ENCODE measurements at regions not wholly inside any gene's neighbourhood (a gene's known extent, or its start where the extent isn't known, plus 50 kb on each side); places are given as distances from the start of the nearest gene placed in this dataset.

- no peaks in the 10 kb centered on the region for H3K4me1 ChIP-seq
- TF ChIP-seq, protein P1, sequence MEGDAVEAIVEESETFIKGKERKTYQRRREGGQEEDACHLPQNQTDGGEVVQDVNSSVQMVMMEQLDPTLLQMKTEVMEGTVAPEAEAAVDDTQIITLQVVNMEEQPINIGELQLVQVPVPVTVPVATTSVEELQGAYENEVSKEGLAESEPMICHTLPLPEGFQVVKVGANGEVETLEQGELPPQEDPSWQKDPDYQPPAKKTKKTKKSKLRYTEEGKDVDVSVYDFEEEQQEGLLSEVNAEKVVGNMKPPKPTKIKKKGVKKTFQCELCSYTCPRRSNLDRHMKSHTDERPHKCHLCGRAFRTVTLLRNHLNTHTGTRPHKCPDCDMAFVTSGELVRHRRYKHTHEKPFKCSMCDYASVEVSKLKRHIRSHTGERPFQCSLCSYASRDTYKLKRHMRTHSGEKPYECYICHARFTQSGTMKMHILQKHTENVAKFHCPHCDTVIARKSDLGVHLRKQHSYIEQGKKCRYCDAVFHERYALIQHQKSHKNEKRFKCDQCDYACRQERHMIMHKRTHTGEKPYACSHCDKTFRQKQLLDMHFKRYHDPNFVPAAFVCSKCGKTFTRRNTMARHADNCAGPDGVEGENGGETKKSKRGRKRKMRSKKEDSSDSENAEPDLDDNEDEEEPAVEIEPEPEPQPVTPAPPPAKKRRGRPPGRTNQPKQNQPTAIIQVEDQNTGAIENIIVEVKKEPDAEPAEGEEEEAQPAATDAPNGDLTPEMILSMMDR (IDR thresholded peaks at IDR 0.05) = no peak
- TF ChIP-seq POLR2A (IDR thresholded peaks at IDR 0.05) = no peak
- intact Hi-C loops (cut with DNase I) = no loop called here
- no peak overlapping the region for H3K27ac ChIP-seq
- H3K27me3 ChIP-seq = no peaks in the 10 kb centered on the region
- no peaks in the 10 kb centered on the region for H3K36me3 ChIP-seq
- no peak overlapping the region for H3K4me3 ChIP-seq (replicated peaks in 1 of 3)
- DNase-seq = no peak
- no peaks in the 10 kb centered on the region for H3K9me3 ChIP-seq
Measured at GRCh38 chr6:119686240-119686639, 336.7 kb upstream of the MAN1A1 start.

DNA sequence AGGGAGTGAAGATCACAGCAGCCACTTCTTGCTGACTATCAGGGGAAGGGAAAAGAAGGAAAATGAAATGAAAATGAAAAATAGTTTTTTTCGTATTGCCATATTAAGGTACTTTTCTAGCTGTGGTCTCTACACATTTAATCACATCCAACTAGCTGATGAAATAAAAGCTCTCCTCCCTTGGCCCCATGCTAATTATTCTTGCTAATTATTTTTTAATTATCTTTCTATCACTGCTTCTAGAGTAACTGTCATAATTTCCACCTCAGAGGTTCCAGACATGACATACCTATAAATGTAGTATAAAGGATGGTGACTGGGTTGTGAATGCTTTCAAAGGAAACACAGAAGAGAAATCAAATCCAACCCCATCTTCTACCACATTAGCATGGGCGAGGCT, 334.1 kb upstream of the MAN1A1 start:
- Histone ChIP-seq H3K27me3 (no peaks in the 10 kb centered on the region), H3K4me3 (replicated peaks in 1 of 3) (no peak overlapping the region), H3K27ac (no peak overlapping the region), H3K36me3 (no peaks in the 10 kb centered on the region), H3K9me3 (no peaks in the 10 kb centered on the region), H3K4me1 (no peaks in the 10 kb centered on the region)
- intact Hi-C loops (cut with DNase I) = no loop called here
- WGBS, 2 donors = 92 to 98% methylated on average over 2 of the region's 2 CpGs
- no peak for DNase-seq
- TF ChIP-seq, protein P1 (IDR thresholded peaks at IDR 0.05) = no peak
- TF ChIP-seq POLR2A (IDR thresholded peaks at IDR 0.05) = no peak

DNA sequence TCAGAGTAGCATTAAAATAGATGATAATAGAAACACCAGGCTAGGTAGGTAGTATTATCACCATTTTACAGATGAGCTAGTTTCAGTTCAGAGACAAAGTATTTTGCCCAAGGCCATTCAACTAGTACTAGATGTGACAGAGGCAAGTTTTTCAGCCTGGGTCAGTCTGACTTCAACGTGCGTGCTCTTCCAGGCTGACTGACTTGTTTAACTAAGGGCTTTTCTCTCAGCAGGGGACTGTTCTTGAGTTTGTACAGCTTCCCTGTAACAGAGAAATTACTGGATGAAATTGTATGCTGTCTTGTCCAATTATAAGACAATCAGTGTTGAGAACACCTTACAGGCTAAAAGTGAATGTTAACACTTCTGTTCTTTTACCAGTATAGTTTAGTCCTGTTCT, 333.5 kb upstream of the MAN1A1 start:
- no peak overlapping the region for H3K27ac ChIP-seq
- intact Hi-C loops (cut with DNase I) = no loop called here
- no peaks in the 10 kb centered on the region for H3K27me3 ChIP-seq
- TF ChIP-seq, protein P1 (IDR thresholded peaks at IDR 0.05) = no peak
- no peak for TF ChIP-seq POLR2A (IDR thresholded peaks at IDR 0.05)
- H3K4me3 ChIP-seq (replicated peaks in 1 of 3) = no peak overlapping the region
- H3K4me1 ChIP-seq = no peaks in the 10 kb centered on the region
- H3K9me3 ChIP-seq = no peaks in the 10 kb centered on the region
- DNase-seq = no peak
- 57 to 58% methylated on average over 2 of the region's 2 CpGs for WGBS, 2 donors
- no peaks in the 10 kb centered on the region for H3K36me3 ChIP-seq

GRCh38 chr6:119678961-119679360, 329.4 kb upstream of the MAN1A1 start:
- H3K27me3 ChIP-seq = no peaks in the 10 kb centered on the region
- 92 to 93% methylated on average over 3 of the region's 3 CpGs for WGBS, 2 donors
- H3K4me3 ChIP-seq (replicated peaks in 1 of 3) = no peak overlapping the region
- no peaks in the 10 kb centered on the region for H3K9me3 ChIP-seq
- H3K4me1 ChIP-seq = no peaks in the 10 kb centered on the region
- intact Hi-C loops (cut with DNase I) = no loop called here
- no peaks in the 10 kb centered on the region for H3K36me3 ChIP-seq
- no peak overlapping the region for H3K27ac ChIP-seq
- no peak for TF ChIP-seq POLR2A (IDR thresholded peaks at IDR 0.05)
- TF ChIP-seq, protein P1 (IDR thresholded peaks at IDR 0.05) = no peak
- DNase-seq = no peak

DNA sequence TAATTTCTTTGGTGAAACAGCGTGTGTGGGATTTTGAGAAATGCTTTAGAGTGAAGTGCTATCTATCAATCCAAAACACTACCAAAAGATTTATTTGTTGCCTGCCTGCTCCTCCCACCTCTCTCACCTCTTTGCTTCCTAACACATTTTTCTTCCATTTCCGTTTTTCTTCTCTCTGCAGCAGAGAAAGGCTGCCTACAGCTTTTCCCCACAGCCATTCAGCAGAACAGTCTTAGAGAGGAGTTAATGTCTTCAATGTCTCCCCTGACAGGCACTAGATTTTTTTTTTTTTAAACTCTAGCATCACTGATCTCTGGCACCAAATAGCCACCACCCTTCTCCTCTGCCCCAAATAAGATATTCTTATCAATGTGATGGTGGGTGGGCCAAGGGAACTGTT, 327.8 kb upstream of the MAN1A1 start:
- H3K9me3 ChIP-seq = no peaks in the 10 kb centered on the region
- intact Hi-C loops (cut with DNase I) = no loop called here
- no peak overlapping the region for H3K4me3 ChIP-seq (replicated peaks in 1 of 3)
- no peaks in the 10 kb centered on the region for H3K4me1 ChIP-seq
- H3K27ac ChIP-seq = no peak overlapping the region
- 80 to 82% methylated on average over 2 of the region's 2 CpGs for WGBS, 2 donors
- no peak for DNase-seq
- no peaks in the 10 kb centered on the region for H3K27me3 ChIP-seq
- TF ChIP-seq, protein P1 (IDR thresholded peaks at IDR 0.05) = no peak
- TF ChIP-seq POLR2A (IDR thresholded peaks at IDR 0.05) = no peak
- H3K36me3 ChIP-seq = no peaks in the 10 kb centered on the region
